WTC11 (cell line): ENCODE measurements at regions not wholly inside any gene's neighbourhood (a gene's known extent, or its start where the extent isn't known, plus 50 kb on each side); places are given as distances from the start of the nearest gene placed in this dataset.
A peak's percentile ranks its signal among the peaks of the same experiment; 100 is the strongest.

ENCODE experiments used
- ATAC-seq: fragments of 200-7000 bp; cut with Tn5 transposase; 2 replicates; pipeline ENCODE4 v1.10.0; 2021; ENCODE audit warnings: mild to moderate bottlenecking, moderate library complexity
- CTCF ChIA-PET: fragments of 300-600 bp; sonication (Branson Sonifier 250); formaldehyde crosslinking; loops from one replicate; lab custom pipeline; 2021; ENCODE audit warnings: antibody characterized with exemption; lab: Charles Lee
- POLR2A ChIA-PET: fragments of 350-600 bp; sonication (Branson Sonifier 250); formaldehyde crosslinking; loops from one replicate; lab custom pipeline; 2021; ENCODE audit warnings: antibody characterized with exemption; lab: Charles Lee
- DNase-seq: peaks from one replicate; pipeline ENCODE4 v3.0.0; 2021; ENCODE audit warnings: low spot score
- H3K27ac Mint-ChIP-seq: 2 replicates; pipeline ENCODE4 v1.8.0; 2021; ENCODE audit warnings: mixed read lengths
- H3K27me3 Mint-ChIP-seq: 2 replicates; pipeline ENCODE4 v1.8.0; 2021; ENCODE audit warnings: low read depth, mild to moderate bottlenecking, moderate library complexity, mixed read lengths
- H3K36me3 Mint-ChIP-seq: 2 replicates; pipeline ENCODE4 v1.8.0; 2021; ENCODE audit warnings: mixed read lengths
- H3K4me1 Mint-ChIP-seq: 2 replicates; pipeline ENCODE4 v1.8.0; 2022; ENCODE audit warnings: mixed read lengths
- H3K4me3 Mint-ChIP-seq: 2 replicates; pipeline ENCODE4 v1.8.0; 2021; ENCODE audit warnings: mild to moderate bottlenecking, moderate library complexity, mixed read lengths
- H3K9me3 Mint-ChIP-seq: 2 replicates; pipeline ENCODE4 v1.8.0; 2021; ENCODE audit warnings: mixed read lengths
- CREM ChIP-seq: sonication (generic); formaldehyde crosslinking; IDR thresholded peaks from 2 replicates; pipeline ENCODE4 v1.8.1; 2022; ENCODE audit warnings: mild to moderate bottlenecking, missing genetic modification reagents, moderate library complexity
- ELF4 ChIP-seq: sonication (generic); formaldehyde crosslinking; IDR thresholded peaks from 2 replicates; pipeline ENCODE4 v1.8.1; 2022; ENCODE audit warnings: low read depth, mild to moderate bottlenecking, moderate library complexity, missing genetic modification reagents
- FOXJ3 ChIP-seq: sonication (generic); formaldehyde crosslinking; IDR thresholded peaks from 2 replicates; pipeline ENCODE4 v1.9.0; 2021; ENCODE audit warnings: missing genetic modification reagents, mild to moderate bottlenecking, borderline replicate concordance
- FOXP1 ChIP-seq: sonication (generic); formaldehyde crosslinking; IDR thresholded peaks from 2 replicates; pipeline ENCODE4 v1.8.0; 2022; ENCODE audit warnings: missing genetic modification reagents, mild to moderate bottlenecking, moderate library complexity, borderline replicate concordance
- NFE2L1 ChIP-seq: sonication (generic); formaldehyde crosslinking; IDR thresholded peaks from 2 replicates; pipeline ENCODE4 v1.8.1; 2023; ENCODE audit warnings: missing genetic modification reagents
- OVOL2 ChIP-seq: fragments of 250-450 bp; sonication (Bioruptor Pico); IDR thresholded peaks from 2 replicates; pipeline ENCODE4 v1.9.0; 2021; ENCODE audit warnings: mild to moderate bottlenecking, borderline replicate concordance
- PRRX2 ChIP-seq: fragments of 250-450 bp; sonication (Bioruptor Pico); IDR thresholded peaks from 2 replicates; pipeline ENCODE4 v1.8.0; 2021; ENCODE audit warnings: mild to moderate bottlenecking
- TP53 ChIP-seq: sonication (generic); formaldehyde crosslinking; IDR thresholded peaks from 2 replicates; pipeline ENCODE4 v1.8.1; 2023; ENCODE audit warnings: mild to moderate bottlenecking, missing genetic modification reagents
- ZNF396 ChIP-seq: fragments of 250-450 bp; sonication (Bioruptor Pico); IDR thresholded peaks from 2 replicates; pipeline ENCODE4 v1.8.0; 2021; ENCODE audit warnings: mild to moderate bottlenecking, moderate library complexity, borderline replicate concordance
- ZNF423 ChIP-seq: fragments of 250-450 bp; sonication (Bioruptor Pico); IDR thresholded peaks from 2 replicates; pipeline ENCODE4 v2.1.2; 2022; ENCODE audit warnings: mild to moderate bottlenecking, moderate library complexity
- TF ChIP-seq, protein P1 (sequence below): sonication (generic); formaldehyde crosslinking; IDR thresholded peaks from 2 replicates; pipeline ENCODE4 v1.8.0; 2023; ENCODE audit warnings: missing genetic modification reagents
- TF ChIP-seq, protein P2 (sequence below): sonication (generic); formaldehyde crosslinking; IDR thresholded peaks from 2 replicates; pipeline ENCODE4 v1.8.0; 2022; ENCODE audit warnings: mild to moderate bottlenecking, missing genetic modification reagents
- TF ChIP-seq, protein P3 (sequence below): sonication (generic); formaldehyde crosslinking; IDR thresholded peaks from 2 replicates; pipeline ENCODE4 v1.8.1; 2022; ENCODE audit warnings: low read depth, mild to moderate bottlenecking, moderate library complexity, missing genetic modification reagents, borderline replicate concordance
- TF ChIP-seq, protein P4 (sequence below): fragments of 250-450 bp; sonication (Bioruptor Pico); conservative IDR thresholded peaks from 2 replicates; pipeline ENCODE4 v1.9.0; 2021; ENCODE audit warnings: mild to moderate bottlenecking
- TF ChIP-seq, protein P5 (sequence below): fragments of 250-450 bp; sonication (Bioruptor Pico); IDR thresholded peaks from 2 replicates; pipeline ENCODE4 v1.8.0; 2021; ENCODE audit warnings: mild to moderate bottlenecking
- TF ChIP-seq, protein P6 (sequence below): sonication (generic); formaldehyde crosslinking; IDR thresholded peaks from 2 replicates; pipeline ENCODE4 v1.8.0; 2022; ENCODE audit warnings: mild to moderate bottlenecking, missing genetic modification reagents
- TF ChIP-seq, protein P7 (sequence below): sonication (generic); formaldehyde crosslinking; IDR thresholded peaks from 2 replicates; pipeline ENCODE4 v1.8.1; 2022; ENCODE audit warnings: mild to moderate bottlenecking, missing genetic modification reagents, moderate library complexity, borderline replicate concordance
- TF ChIP-seq, protein P8 (sequence below): fragments of 250-450 bp; sonication (Bioruptor Pico); IDR thresholded peaks from 2 replicates; pipeline ENCODE4 v1.9.0; 2021; ENCODE audit warnings: mild to moderate bottlenecking
- TF ChIP-seq, protein P9 (sequence below): fragments of 200-600 bp; IDR thresholded peaks from 2 replicates; pipeline ENCODE4 v1.8.0; 2022; ENCODE audit warnings: antibody characterized with exemption

DNA sequence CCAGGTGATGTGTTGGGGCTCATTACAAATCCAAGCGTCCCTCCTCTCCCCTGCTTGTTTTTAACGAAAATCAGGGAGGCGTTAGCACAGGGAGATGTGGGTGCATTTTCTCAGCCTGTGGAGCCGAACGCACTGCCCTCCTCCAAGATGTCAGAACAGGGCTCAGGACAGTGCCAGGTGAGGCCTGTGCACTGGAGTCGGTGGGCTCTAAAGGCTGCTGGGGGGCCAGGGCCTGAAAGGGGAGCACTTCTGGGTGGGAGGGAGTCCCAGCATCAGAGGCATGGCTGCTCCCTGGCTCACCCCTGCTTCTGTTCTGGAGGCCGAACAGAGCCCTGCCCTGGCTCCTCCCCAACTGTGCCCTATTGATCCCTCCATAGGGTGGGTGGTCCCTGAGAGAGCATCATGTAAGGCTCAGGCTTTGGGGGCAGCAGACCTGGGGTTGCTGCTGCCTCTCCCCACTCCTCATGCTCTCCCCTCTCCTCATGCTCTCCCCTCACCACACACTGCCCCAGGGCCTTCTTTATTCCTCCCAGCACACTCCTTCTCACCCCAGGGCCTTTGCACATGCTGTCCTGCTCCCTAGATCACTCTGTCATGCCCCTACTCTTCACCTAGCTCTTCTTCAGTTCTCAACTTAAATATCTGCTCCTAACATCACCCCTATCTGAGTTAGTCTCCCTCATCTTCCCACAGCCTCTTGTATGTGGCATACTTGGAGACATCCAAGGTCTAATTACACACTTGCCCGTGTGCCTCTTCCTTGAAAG lies 725.2 kb downstream of the PTPRU start:
- DNase-seq (no peak), ATAC-seq (no peak)
- CTCF ChIA-PET = interaction anchor here (1.0 kb wide), 1 partner anchor 85 kb away, joined by 3 read pairs; no protein-coding TSS in a partner anchor
- Mint-ChIP-seq H3K27ac (no peak overlapping the region), H3K27me3 (peaks cover 4% of the 10 kb centered on the region; the same call in 1 of the 2 replicates), H3K36me3 (no peaks in the 10 kb centered on the region), H3K4me3 (no peak overlapping the region), H3K9me3 (no peaks in the 10 kb centered on the region), H3K4me1 (peaks cover 18% of the 10 kb centered on the region)
- TF ChIP-seq OVOL2 (CRISPR knock-in tag) = no peak
- TF ChIP-seq FOXP1 = no peak
- no peak for TF ChIP-seq NFE2L1 (CRISPR knock-in tag)
- no peak for TF ChIP-seq CREM (CRISPR knock-in tag)
- TF ChIP-seq FOXJ3 (CRISPR knock-in tag) = no peak
- TF ChIP-seq, protein P1, sequence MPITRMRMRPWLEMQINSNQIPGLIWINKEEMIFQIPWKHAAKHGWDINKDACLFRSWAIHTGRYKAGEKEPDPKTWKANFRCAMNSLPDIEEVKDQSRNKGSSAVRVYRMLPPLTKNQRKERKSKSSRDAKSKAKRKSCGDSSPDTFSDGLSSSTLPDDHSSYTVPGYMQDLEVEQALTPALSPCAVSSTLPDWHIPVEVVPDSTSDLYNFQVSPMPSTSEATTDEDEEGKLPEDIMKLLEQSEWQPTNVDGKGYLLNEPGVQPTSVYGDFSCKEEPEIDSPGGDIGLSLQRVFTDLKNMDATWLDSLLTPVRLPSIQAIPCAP (CRISPR knock-in tag) = no peak
- TF ChIP-seq, protein P2, sequence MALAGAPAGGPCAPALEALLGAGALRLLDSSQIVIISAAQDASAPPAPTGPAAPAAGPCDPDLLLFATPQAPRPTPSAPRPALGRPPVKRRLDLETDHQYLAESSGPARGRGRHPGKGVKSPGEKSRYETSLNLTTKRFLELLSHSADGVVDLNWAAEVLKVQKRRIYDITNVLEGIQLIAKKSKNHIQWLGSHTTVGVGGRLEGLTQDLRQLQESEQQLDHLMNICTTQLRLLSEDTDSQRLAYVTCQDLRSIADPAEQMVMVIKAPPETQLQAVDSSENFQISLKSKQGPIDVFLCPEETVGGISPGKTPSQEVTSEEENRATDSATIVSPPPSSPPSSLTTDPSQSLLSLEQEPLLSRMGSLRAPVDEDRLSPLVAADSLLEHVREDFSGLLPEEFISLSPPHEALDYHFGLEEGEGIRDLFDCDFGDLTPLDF (CRISPR knock-in tag) = no peak
- TF ChIP-seq, protein P3, sequence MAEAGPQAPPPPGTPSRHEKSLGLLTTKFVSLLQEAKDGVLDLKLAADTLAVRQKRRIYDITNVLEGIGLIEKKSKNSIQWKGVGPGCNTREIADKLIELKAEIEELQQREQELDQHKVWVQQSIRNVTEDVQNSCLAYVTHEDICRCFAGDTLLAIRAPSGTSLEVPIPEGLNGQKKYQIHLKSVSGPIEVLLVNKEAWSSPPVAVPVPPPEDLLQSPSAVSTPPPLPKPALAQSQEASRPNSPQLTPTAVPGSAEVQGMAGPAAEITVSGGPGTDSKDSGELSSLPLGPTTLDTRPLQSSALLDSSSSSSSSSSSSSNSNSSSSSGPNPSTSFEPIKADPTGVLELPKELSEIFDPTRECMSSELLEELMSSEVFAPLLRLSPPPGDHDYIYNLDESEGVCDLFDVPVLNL (CRISPR knock-in tag) = no peak
- TF ChIP-seq, protein P4, sequence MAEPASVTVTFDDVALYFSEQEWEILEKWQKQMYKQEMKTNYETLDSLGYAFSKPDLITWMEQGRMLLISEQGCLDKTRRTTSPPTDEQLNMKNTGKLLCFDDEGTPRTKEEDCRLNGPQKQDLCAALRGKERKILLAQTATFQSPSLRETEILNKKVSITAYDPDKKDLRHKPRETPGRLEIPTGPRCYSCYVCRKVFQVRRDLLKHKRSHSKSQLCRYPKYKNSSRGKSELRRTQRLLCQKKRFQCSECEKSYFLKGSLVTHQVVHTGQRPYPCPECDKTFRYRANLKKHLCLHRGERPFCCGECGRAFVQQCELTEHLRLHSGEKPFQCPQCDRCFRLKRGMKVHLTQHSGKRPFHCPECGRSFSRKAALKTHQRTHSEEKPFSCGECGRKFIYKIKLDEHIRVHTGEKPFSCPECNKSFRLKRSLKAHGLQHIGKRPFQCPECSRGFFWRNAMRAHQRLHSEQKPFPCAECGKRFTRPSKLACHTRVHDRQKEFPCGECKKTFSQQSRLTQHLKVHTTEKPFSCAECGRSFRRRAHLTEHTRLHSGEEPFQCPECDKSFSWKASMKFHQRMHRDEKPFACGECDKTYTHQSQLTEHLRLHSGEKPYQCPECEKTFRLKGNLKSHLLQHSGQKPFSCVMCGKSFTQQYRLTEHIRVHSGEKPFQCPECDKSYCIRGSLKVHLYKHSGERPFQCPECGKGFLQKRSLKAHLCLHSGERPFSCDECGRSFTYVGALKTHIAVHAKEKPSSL = no peak
- TF ChIP-seq, protein P5, sequence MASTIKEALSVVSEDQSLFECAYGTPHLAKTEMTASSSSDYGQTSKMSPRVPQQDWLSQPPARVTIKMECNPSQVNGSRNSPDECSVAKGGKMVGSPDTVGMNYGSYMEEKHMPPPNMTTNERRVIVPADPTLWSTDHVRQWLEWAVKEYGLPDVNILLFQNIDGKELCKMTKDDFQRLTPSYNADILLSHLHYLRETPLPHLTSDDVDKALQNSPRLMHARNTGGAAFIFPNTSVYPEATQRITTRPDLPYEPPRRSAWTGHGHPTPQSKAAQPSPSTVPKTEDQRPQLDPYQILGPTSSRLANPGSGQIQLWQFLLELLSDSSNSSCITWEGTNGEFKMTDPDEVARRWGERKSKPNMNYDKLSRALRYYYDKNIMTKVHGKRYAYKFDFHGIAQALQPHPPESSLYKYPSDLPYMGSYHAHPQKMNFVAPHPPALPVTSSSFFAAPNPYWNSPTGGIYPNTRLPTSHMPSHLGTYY (CRISPR knock-in tag) = no peak
- POLR2A ChIA-PET = no interaction called here

DNA sequence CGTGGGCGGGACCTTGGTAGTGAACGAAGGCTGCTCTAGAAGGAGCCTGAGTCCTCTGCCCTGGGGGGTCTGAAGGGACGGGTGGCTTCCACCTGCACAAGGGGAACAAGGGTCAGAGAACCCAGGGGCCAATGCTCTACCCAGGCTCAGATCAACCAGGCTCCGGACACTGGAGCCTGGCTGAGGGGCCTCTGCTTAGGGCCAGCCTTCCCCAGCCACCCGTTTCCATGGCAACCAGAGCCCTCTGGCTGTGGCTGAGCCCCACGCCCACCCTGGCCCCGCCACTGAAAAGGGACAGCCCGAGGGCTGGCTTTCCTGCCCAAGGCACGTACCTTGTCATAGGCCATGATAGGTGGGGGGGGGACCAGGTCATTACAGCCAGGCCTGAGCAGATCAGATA lies 724.6 kb downstream of the PTPRU start:
- DNase-seq (peak; percentile 40), ATAC-seq (peak; percentile 65)
- ChIA-PET POLR2A (no interaction called here), CTCF (no interaction called here)
- Mint-ChIP-seq H3K4me1 (peaks cover 13% of the 10 kb centered on the region), H3K4me3 (no peak overlapping the region), H3K27me3 (no peaks in the 10 kb centered on the region), H3K27ac (no peak overlapping the region), H3K36me3 (no peaks in the 10 kb centered on the region), H3K9me3 (peaks cover 4% of the 10 kb centered on the region; the same call in 1 of the 2 replicates)
- TF ChIP-seq NFE2L1 (CRISPR knock-in tag) (no peak), TP53 (CRISPR knock-in tag) (no peak), ZNF423 (CRISPR knock-in tag) (no peak), ELF4 (CRISPR knock-in tag) (no peak), ZNF396 (CRISPR knock-in tag) (no peak), PRRX2 (no peak)
- TF ChIP-seq, protein P6, sequence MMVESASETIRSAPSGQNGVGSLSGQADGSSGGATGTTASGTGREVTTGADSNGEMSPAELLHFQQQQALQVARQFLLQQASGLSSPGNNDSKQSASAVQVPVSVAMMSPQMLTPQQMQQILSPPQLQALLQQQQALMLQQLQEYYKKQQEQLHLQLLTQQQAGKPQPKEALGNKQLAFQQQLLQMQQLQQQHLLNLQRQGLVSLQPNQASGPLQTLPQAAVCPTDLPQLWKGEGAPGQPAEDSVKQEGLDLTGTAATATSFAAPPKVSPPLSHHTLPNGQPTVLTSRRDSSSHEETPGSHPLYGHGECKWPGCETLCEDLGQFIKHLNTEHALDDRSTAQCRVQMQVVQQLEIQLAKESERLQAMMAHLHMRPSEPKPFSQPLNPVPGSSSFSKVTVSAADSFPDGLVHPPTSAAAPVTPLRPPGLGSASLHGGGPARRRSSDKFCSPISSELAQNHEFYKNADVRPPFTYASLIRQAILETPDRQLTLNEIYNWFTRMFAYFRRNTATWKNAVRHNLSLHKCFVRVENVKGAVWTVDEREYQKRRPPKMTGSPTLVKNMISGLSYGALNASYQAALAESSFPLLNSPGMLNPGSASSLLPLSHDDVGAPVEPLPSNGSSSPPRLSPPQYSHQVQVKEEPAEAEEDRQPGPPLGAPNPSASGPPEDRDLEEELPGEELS = no peak
- TF ChIP-seq, protein P7, sequence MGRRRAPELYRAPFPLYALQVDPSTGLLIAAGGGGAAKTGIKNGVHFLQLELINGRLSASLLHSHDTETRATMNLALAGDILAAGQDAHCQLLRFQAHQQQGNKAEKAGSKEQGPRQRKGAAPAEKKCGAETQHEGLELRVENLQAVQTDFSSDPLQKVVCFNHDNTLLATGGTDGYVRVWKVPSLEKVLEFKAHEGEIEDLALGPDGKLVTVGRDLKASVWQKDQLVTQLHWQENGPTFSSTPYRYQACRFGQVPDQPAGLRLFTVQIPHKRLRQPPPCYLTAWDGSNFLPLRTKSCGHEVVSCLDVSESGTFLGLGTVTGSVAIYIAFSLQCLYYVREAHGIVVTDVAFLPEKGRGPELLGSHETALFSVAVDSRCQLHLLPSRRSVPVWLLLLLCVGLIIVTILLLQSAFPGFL = no peak
- TF ChIP-seq, protein P8, sequence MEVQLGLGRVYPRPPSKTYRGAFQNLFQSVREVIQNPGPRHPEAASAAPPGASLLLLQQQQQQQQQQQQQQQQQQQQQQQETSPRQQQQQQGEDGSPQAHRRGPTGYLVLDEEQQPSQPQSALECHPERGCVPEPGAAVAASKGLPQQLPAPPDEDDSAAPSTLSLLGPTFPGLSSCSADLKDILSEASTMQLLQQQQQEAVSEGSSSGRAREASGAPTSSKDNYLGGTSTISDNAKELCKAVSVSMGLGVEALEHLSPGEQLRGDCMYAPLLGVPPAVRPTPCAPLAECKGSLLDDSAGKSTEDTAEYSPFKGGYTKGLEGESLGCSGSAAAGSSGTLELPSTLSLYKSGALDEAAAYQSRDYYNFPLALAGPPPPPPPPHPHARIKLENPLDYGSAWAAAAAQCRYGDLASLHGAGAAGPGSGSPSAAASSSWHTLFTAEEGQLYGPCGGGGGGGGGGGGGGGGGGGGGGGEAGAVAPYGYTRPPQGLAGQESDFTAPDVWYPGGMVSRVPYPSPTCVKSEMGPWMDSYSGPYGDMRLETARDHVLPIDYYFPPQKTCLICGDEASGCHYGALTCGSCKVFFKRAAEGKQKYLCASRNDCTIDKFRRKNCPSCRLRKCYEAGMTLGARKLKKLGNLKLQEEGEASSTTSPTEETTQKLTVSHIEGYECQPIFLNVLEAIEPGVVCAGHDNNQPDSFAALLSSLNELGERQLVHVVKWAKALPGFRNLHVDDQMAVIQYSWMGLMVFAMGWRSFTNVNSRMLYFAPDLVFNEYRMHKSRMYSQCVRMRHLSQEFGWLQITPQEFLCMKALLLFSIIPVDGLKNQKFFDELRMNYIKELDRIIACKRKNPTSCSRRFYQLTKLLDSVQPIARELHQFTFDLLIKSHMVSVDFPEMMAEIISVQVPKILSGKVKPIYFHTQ (CRISPR knock-in tag) = no peak
- TF ChIP-seq, protein P9, sequence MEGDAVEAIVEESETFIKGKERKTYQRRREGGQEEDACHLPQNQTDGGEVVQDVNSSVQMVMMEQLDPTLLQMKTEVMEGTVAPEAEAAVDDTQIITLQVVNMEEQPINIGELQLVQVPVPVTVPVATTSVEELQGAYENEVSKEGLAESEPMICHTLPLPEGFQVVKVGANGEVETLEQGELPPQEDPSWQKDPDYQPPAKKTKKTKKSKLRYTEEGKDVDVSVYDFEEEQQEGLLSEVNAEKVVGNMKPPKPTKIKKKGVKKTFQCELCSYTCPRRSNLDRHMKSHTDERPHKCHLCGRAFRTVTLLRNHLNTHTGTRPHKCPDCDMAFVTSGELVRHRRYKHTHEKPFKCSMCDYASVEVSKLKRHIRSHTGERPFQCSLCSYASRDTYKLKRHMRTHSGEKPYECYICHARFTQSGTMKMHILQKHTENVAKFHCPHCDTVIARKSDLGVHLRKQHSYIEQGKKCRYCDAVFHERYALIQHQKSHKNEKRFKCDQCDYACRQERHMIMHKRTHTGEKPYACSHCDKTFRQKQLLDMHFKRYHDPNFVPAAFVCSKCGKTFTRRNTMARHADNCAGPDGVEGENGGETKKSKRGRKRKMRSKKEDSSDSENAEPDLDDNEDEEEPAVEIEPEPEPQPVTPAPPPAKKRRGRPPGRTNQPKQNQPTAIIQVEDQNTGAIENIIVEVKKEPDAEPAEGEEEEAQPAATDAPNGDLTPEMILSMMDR = no peak
